Mucosa of descending colon (tissue), 3 donors: ENCODE measurements at regions not wholly inside any gene's neighbourhood (a gene's known extent, or its start where the extent isn't known, plus 50 kb on each side); places are given as distances from the start of the nearest gene placed in this dataset.

ENCODE experiments used
- ATAC-seq: fragments of 200-7000 bp; cut with Tn5 transposase; one replicate; pipeline ENCODE4 v1.9.1; 2020; ENCODE audit warnings: mild to moderate bottlenecking, moderate library complexity
- DNase-seq, 3 donors: peaks; one replicate each; pipeline ENCODE4 v3.0.0-alpha.2; 2020
- H3K36me3 ChIP-seq: fragments of 200-600 bp; one replicate; pipeline ENCODE4 v1.8.0; 2021; ENCODE audit warnings: low read depth, mild to moderate bottlenecking
- H3K4me1 ChIP-seq: fragments of 200-600 bp; one replicate; pipeline ENCODE4 v1.8.0; 2021; ENCODE audit warnings: low read depth, mild to moderate bottlenecking
- H3K4me3 ChIP-seq: fragments of 200-600 bp; one replicate; pipeline ENCODE4 v1.8.0; 2021; ENCODE audit warnings: mild to moderate bottlenecking
- H3K9me3 ChIP-seq: fragments of 200-600 bp; one replicate; pipeline ENCODE4 v1.8.0; 2021; ENCODE audit warnings: mild to moderate bottlenecking
- intact Hi-C, 2 donors: fragments of 100-400 bp; cut with DNase I in 1 of 2; cut with micrococcal nuclease in 1 of 2; formaldehyde crosslinking; loops; one replicate each; pipeline versions ENCODE4 v1.11.0 to v1.11.1; 2022; cut with DNase I, micrococcal nuclease
- TF ChIP-seq, protein P1 (sequence below): fragments of 200-600 bp; IDR thresholded peaks from one replicate; pipeline ENCODE4 v1.8.0; 2022; ENCODE audit warnings: antibody characterized with exemption, mild to moderate bottlenecking
- donor health status: DM: no; HTN: no; CAD: no; lungs with moderate emphysema.
- donor health status: DM: no; HTN: no; CAD: no.
- donor health status: DM: no; HTN: yes; CAD: no.

DNA sequence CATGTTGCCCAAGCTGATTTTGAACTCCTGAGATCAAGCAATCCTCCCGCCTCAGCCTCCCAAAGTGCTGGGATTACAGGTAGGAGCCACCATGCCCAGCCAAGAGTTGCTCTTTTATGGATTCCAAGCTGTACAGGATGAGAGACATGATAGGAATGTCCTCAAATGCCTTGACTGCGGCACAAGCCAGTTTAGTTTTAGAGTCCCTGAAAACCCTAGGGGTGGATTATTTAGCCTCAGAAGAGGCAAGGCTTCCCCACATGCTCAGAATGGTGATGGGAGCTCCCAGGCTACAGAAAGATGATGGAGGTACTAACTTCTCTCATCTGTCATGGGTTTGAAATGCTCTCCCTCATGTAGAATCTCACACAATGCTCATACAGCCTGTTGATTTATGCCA lies 192.1 kb upstream of the ADRA1D start:
- no peaks in the 10 kb centered on the region for H3K4me1 ChIP-seq
- TF ChIP-seq, protein P1, sequence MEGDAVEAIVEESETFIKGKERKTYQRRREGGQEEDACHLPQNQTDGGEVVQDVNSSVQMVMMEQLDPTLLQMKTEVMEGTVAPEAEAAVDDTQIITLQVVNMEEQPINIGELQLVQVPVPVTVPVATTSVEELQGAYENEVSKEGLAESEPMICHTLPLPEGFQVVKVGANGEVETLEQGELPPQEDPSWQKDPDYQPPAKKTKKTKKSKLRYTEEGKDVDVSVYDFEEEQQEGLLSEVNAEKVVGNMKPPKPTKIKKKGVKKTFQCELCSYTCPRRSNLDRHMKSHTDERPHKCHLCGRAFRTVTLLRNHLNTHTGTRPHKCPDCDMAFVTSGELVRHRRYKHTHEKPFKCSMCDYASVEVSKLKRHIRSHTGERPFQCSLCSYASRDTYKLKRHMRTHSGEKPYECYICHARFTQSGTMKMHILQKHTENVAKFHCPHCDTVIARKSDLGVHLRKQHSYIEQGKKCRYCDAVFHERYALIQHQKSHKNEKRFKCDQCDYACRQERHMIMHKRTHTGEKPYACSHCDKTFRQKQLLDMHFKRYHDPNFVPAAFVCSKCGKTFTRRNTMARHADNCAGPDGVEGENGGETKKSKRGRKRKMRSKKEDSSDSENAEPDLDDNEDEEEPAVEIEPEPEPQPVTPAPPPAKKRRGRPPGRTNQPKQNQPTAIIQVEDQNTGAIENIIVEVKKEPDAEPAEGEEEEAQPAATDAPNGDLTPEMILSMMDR, result no peak
- H3K9me3 ChIP-seq, result no peaks in the 10 kb centered on the region
- no peaks in the 10 kb centered on the region for H3K36me3 ChIP-seq
- intact Hi-C loops, result no loop called here
- ATAC-seq (no peak), DNase-seq (no peak)
- no peak overlapping the region for H3K4me3 ChIP-seq

DNA sequence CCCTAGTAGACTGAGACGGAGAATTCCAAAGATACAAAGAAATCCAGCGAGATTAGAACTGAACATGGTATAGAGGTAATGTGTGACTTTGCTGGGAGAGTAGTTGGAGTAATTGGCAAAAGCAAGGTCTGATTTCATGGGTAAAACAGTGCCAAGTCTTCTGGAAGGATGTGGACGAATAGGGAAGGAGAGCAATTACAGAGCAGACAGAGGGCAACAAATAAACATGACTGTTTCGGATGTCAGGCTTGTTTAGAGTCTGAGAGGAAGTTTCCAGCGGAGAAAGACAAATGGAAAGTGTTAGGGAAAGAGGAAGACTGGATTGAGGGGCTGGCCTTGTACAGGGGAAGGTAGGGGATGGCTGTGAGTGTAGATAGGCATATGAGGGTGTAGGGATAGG lies 190.4 kb upstream of the ADRA1D start:
- no peak overlapping the region for H3K4me3 ChIP-seq
- intact Hi-C loops, result no loop called here
- ATAC-seq, result no peak

DNA sequence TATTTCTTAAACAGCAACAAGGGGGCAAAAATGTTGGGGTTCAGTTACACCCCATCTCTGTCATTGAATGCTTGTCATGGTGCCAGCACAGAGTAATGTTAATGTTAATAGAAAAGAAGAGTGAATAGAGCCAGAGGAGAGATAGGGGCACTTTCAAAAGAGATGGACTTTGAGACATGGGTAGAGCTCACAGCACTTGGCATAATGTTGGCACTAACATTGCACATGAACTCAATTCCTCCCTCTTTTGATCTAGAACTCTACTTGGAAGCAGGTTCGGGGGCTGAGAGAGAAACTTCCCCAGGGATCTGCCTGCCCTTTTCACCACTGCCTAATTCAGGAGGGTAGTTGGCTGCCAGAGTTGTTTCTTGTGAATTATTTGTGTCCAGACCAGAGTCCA lies 188.0 kb upstream of the ADRA1D start:
- no peak for ATAC-seq
- no peaks in the 10 kb centered on the region for H3K4me1 ChIP-seq
- H3K36me3 ChIP-seq, result no peaks in the 10 kb centered on the region
- no peak for DNase-seq
- TF ChIP-seq, protein P1, result no peak
- intact Hi-C loops, result no loop called here
- H3K4me3 ChIP-seq, result no peak overlapping the region
- no peaks in the 10 kb centered on the region for H3K9me3 ChIP-seq

More for the DNA sequence above, 190.4 kb upstream of the ADRA1D start:
- DNase-seq, result no peak
- H3K9me3 ChIP-seq, result no peaks in the 10 kb centered on the region
- H3K36me3 ChIP-seq, result no peaks in the 10 kb centered on the region
- no peaks in the 10 kb centered on the region for H3K4me1 ChIP-seq
- TF ChIP-seq, protein P1, result no peak

DNA sequence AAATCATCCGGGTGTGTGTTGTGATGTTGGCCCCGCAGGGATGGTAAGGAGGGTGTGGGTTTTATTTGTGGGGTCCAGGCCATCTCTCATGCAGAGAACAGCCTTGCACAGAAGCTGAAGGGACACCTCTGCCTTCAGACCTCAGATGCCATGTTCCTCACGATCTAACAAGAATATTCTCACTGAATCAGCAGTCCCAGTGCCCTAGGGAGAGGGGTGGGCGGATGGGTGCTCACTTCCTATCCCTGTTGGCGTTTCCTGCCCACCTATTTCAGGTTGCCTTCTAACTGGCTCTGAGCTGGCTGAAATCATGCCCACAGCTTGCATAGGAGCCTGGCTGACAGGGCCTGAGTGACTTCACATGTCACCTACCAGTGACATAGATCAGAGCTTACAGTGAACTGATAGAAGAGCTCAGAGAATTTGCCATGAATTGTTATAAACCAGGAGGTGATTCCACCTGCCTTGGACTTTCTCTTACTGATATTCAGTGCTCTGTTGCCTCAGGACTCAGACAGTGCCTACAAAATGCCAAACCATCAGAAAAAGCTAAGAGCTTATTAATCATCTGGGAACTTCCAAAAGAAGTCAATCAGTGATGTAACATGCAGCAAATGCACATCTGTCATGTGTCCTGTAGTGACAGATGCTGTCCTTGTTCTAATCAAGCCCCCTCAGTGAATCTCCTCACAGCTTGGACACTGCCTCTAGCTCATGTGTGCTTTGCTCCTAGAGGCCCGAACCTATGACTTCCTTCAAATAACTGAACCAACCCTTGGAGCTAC lies 186.8 kb upstream of the ADRA1D start:
- intact Hi-C loops, result no loop called here
- H3K4me3 ChIP-seq, result no peak overlapping the region
- no peaks in the 10 kb centered on the region for H3K4me1 ChIP-seq
- H3K36me3 ChIP-seq, result no peaks in the 10 kb centered on the region
- DNase-seq (no peak), ATAC-seq (no peak)
- no peaks in the 10 kb centered on the region for H3K9me3 ChIP-seq
- TF ChIP-seq, protein P1, result no peak

DNA sequence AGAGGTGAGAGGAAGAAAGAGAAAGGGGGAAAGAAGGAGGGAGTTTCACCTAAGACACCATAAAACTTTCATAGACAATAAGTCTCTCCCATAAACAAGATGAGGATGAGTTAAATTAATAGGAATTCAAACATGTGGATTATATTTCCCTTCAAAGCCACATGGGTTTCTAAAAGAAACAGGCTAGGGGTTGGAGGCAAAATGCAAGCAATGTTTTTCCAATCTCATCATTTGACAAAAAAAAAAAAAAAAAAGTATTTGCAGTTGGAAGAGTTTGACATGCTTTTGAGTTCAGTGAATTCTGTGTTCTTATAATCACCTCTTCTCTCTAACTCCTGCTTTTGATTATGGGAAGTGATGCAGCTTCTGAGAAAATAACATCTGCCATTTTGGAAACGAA lies 186.1 kb upstream of the ADRA1D start:
- TF ChIP-seq, protein P1, result no peak
- H3K9me3 ChIP-seq, result no peaks in the 10 kb centered on the region
- H3K4me3 ChIP-seq, result no peak overlapping the region
- no peak for DNase-seq
- H3K36me3 ChIP-seq, result no peaks in the 10 kb centered on the region
- no peak for ATAC-seq
- no peaks in the 10 kb centered on the region for H3K4me1 ChIP-seq
- intact Hi-C loops, result no loop called here
